AG09309 (cell line): ENCODE measurements at regions not wholly inside any gene's neighbourhood (a gene's known extent, or its start where the extent isn't known, plus 50 kb on each side); places are given as distances from the start of the nearest gene placed in this dataset.

Experiments used
- DNase-seq: peaks from one replicate; pipeline ENCODE4 v3.0.0-alpha.2; 2010; ENCODE audit warnings: low read depth
- H3K4me3 ChIP-seq: 2 replicates; pipeline ENCODE4 v1.5.1; 2011; ENCODE audit warnings: mild to moderate bottlenecking, low read depth, low read length, moderate library complexity; ENCODE audit not compliant: control insufficient read depth
- TF ChIP-seq, protein P1 (sequence below): IDR thresholded peaks from 2 replicates; pipeline ENCODE4 v1.5.1; 2011; ENCODE audit warnings: mild to moderate bottlenecking, low read depth, low read length, inconsistent platforms; ENCODE audit not compliant: insufficient read depth, control insufficient read depth; ENCODE audit errors: missing control alignments

DNA sequence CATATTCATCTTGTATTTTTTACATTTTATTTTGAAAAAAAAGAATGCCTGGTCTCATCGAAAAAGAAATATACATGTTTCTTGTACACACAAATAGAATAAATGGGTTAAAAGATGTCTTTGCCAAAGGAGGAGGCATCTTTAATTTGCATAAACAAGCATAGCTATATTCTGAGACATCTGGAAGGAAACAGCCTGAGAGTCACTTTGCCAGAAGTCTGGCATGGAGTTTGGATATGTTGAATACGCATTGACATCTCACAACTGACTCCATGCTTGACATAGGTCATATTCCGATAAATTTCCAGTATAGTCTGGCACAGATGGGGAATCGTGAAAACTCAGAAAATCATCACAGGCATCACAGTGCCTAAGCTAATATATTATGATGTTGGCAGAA lies 1317.5 kb upstream of the CELF4 start:
- no peak overlapping the region for H3K4me3 ChIP-seq
- DNase-seq, result no peak
- TF ChIP-seq, protein P1, sequence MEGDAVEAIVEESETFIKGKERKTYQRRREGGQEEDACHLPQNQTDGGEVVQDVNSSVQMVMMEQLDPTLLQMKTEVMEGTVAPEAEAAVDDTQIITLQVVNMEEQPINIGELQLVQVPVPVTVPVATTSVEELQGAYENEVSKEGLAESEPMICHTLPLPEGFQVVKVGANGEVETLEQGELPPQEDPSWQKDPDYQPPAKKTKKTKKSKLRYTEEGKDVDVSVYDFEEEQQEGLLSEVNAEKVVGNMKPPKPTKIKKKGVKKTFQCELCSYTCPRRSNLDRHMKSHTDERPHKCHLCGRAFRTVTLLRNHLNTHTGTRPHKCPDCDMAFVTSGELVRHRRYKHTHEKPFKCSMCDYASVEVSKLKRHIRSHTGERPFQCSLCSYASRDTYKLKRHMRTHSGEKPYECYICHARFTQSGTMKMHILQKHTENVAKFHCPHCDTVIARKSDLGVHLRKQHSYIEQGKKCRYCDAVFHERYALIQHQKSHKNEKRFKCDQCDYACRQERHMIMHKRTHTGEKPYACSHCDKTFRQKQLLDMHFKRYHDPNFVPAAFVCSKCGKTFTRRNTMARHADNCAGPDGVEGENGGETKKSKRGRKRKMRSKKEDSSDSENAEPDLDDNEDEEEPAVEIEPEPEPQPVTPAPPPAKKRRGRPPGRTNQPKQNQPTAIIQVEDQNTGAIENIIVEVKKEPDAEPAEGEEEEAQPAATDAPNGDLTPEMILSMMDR, result no peak

DNA sequence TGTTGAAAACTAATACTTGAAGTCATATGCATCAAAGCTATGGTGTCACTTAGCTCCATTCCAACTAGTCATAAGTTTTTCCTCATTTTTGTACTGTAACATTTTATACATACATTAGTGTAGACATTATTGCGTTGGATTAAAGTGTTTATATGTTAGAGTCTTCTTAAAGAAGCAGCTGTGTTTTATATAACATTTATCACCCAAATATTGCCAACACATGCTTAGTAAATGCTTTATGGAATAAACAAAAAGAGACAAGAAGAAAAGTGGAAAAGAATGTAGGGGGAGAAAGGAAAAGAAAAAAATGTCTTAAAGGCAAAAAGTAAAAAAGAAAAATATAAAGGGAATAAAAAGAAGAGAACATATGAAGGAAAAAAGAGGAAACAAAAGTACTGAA lies 1314.3 kb upstream of the CELF4 start:
- H3K4me3 ChIP-seq, result no peak overlapping the region
- DNase-seq, result no peak
- TF ChIP-seq, protein P1, result no peak

DNA sequence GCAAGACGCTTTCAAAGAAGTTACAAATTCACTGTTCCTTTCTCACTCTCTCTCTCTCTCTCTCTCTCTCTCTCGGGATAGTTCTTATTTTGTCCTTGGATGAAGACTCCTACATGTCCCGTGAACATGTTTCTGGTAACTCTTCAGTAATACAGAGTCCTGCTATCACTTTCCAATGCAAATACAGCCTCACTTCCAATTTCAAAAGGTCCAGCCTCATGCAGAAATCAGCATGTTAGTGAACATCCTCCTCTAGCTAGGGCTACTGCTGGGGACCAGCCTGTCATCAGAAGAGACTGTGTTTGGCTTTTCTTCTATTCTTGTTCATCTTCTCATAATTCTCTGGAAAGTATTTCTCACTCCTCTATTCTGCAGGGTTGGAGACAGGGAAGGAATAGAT lies 1306.7 kb upstream of the CELF4 start:
- TF ChIP-seq, protein P1, result no peak
- DNase-seq, result no peak
- H3K4me3 ChIP-seq, result no peak overlapping the region

DNA sequence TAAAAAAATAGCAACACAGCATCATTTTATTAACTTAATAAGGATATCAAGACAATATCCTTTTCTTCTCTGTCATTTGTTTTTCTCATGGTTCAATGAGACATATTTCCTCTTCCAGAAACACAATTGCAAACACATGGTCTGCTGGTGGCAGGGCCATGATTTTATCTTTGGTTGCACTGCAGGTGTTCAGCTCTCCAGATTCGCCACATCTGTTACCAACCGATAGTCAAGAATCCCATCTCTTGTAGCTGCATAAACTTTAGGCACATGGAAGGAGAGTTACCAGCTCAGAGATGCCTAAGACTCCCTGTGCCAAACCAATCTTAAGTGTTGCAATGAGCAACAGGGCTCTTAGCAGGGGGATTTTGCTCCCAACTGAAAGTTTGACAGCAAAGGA lies 1303.2 kb upstream of the CELF4 start:
- DNase-seq, result no peak
- TF ChIP-seq, protein P1, result no peak

DNA sequence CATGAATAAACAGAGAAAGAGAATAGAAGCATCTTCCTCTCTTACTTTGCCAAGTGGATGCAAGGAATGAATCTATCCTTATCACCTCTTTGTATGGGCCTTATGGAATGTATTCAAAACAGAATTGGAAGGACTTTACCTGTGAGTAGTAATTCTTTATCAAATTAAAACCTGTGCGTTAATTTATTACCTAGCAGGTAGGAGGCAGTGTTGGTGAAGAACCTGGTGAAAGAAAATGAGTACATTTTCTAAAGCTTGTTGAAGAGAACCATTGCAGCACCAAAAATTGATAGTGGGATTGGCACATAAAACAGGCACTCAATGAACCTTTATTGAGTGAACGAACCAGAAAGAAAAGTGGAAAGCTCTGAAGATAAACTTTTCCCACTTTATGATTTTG lies 1302.1 kb upstream of the CELF4 start:
- TF ChIP-seq, protein P1, result no peak
- DNase-seq, result no peak
- H3K4me3 ChIP-seq, result no peak overlapping the region

More for the DNA sequence above, 1303.2 kb upstream of the CELF4 start:
- no peak overlapping the region for H3K4me3 ChIP-seq

DNA sequence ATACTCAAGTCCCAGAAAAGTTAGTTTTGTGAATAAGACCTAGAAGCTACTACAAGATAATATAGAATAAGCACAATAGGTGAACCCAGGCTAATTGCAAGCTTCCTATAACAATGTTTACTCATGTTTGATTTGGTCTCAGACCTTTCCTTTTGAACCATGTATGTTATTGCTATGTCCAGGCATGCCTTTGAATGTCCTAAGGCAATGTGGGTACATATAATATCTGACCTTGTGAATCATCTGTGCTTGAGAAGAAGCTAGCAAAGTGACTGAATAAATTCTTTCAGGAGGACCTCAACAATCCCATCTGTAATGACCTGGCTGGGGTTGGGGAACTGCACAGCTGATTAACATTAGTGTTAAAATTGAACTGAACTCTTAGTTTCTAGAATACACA lies 1285.9 kb upstream of the CELF4 start:
- no peak overlapping the region for H3K4me3 ChIP-seq
- DNase-seq, result no peak
- TF ChIP-seq, protein P1, result no peak

DNA sequence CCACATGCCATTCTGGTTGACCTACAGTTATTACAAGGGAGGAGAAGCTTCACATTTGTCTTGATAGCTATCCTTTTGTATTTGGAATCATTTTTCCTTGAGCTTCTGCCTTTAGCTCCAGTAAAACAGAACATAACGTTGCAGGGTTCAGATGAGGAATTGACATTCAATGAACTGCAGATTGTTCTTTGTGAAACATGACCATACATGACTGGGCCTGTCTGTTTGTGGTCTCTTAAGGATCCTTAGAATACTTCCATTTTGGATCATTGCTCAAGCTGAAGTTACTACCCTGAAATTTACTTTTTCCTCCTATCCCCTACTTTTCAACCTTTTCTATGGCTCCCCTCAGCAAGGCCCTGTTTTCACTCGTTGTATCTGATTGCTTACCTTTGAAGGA lies 1281.7 kb upstream of the CELF4 start:
- TF ChIP-seq, protein P1, result no peak
- no peak overlapping the region for H3K4me3 ChIP-seq
- DNase-seq, result no peak
